DND-41 (cell line): ENCODE measurements at regions not wholly inside any gene's neighbourhood (a gene's known extent, or its start where the extent isn't known, plus 50 kb on each side); places are given as distances from the start of the nearest gene placed in this dataset.

Experiments used
- EZH2 ChIP-seq: IDR thresholded peaks from 3 replicates; pipeline ENCODE4 v1.6.1; 2012; ENCODE audit warnings: borderline replicate concordance, low read depth, mild to moderate bottlenecking, moderate library complexity, low read length, inconsistent platforms; ENCODE audit not compliant: severe bottlenecking
- TF ChIP-seq, protein P1 (sequence below): IDR thresholded peaks from 2 replicates; pipeline ENCODE4 v1.5.1; 2012; ENCODE audit warnings: borderline replicate concordance, low read length, moderate library complexity, mild to moderate bottlenecking; ENCODE audit not compliant: poor library complexity, severe bottlenecking; ENCODE audit errors: extremely low read depth

DNA sequence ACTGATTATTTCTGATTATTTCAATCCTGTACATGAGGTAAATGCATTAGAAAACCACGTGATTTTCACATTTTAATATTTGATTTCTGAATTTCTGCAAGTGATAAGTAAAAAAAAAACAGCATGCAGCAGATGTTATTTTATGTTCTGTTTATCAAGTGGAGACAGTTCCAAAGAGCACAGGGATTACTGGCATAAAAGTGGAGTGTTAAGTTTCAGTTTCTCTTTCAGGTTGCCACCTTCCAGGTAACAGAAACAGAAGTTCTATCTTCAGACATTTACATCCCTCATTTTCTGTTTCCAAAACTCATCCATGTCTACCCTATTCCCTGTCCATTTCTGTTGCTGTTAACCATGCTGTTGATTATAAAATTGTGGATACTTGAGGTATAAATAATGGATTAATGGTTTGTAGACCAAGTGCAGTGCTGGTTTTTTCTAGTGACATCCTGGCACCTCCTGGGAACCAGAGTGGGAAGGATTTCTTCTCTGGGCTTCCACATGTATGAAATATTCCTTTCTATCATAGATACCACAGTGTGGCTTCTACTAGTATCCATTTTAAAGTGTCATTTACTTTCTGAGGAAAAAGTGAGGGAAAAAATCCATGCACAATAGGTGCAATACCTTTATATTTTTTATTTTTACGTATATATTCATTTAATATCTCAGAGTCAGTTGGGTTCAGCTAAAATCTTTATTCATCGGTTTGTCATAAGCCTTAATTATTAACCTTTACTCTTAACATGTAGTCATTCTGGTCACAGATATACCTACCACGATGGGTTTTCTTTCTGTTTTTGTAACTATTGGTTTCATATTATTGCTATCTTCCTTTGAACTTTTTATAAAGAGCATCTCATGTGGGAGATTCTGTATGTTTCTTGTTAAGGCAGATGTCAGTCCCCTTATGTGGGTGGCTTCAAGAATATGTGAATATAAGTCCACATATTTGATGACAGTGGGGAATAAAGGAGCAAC lies 1010.0 kb downstream of the SQOR start:
- TF ChIP-seq, protein P1, sequence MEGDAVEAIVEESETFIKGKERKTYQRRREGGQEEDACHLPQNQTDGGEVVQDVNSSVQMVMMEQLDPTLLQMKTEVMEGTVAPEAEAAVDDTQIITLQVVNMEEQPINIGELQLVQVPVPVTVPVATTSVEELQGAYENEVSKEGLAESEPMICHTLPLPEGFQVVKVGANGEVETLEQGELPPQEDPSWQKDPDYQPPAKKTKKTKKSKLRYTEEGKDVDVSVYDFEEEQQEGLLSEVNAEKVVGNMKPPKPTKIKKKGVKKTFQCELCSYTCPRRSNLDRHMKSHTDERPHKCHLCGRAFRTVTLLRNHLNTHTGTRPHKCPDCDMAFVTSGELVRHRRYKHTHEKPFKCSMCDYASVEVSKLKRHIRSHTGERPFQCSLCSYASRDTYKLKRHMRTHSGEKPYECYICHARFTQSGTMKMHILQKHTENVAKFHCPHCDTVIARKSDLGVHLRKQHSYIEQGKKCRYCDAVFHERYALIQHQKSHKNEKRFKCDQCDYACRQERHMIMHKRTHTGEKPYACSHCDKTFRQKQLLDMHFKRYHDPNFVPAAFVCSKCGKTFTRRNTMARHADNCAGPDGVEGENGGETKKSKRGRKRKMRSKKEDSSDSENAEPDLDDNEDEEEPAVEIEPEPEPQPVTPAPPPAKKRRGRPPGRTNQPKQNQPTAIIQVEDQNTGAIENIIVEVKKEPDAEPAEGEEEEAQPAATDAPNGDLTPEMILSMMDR, result no peak
- no peak for TF ChIP-seq EZH2
